B cell (primary cell): ENCODE measurements at regions not wholly inside any gene's neighbourhood (a gene's known extent, or its start where the extent isn't known, plus 50 kb on each side); places are given as distances from the start of the nearest gene placed in this dataset.

ENCODE experiments used
- ATAC-seq: fragments of 200-7000 bp; cut with Tn5 transposase; one replicate; pipeline ENCODE4 v1.10.0; 2021; ENCODE audit warnings: low read depth, mild to moderate bottlenecking, moderate number of reproducible peaks, moderate library complexity
- CTCF ChIA-PET: fragments of 350-600 bp; sonication (Branson Sonifier 250); formaldehyde crosslinking; loops from one replicate; lab custom pipeline; 2021; ENCODE audit warnings: antibody characterized with exemption, inconsistent platforms; lab: Charles Lee
- POLR2A ChIA-PET: fragments of 350-600 bp; sonication (Branson Sonifier 250); formaldehyde crosslinking; loops from one replicate; lab custom pipeline; 2021; ENCODE audit warnings: antibody characterized with exemption; lab: Charles Lee
- DNase-seq: peaks from one replicate; pipeline ENCODE4 v3.0.0; 2013
- H2AFZ ChIP-seq: 2 replicates; pipeline ENCODE4 v1.6.1; 2012; ENCODE audit warnings: mild to moderate bottlenecking, low read depth, low read length; ENCODE audit not compliant: insufficient read depth, poor library complexity, severe bottlenecking
- H3K27ac ChIP-seq, 2 donors: 1 replicate in 1 of 2; 2 replicates in 1 of 2; pipeline ENCODE4 v1.5.1; 2012 to 2013; ENCODE audit warnings: low read length in 2 of 2, mild to moderate bottlenecking in 2 of 2, moderate library complexity in 1 of 2
- H3K27me3 ChIP-seq, 4 experiments: fragments of 200-600 bp in 1 of 4; sonication (generic) in 1 of 4; replicated peaks in 1 of 4; 1 replicate in 2 of 4; 2 replicates in 2 of 4; pipeline versions ENCODE4 v1.6.1 to v1.7.0; 2013 to 2016; ENCODE audit warnings: low read length in 3 of 4, mild to moderate bottlenecking in 2 of 4, mixed read lengths in 1 of 4, moderate library complexity in 1 of 4; ENCODE audit not compliant: insufficient read depth in 4 of 4, control insufficient read depth in 3 of 4; ENCODE audit errors: control extremely low read depth in 1 of 4
- H3K36me3 ChIP-seq, 2 experiments: replicated peaks in 1 of 2; 1 replicate in 1 of 2; 2 replicates in 1 of 2; pipeline versions ENCODE4 v1.6.1 to v1.7.1; 2013; ENCODE audit warnings: low read length in 1 of 2; ENCODE audit not compliant: insufficient read depth in 2 of 2, control insufficient read depth in 1 of 2; ENCODE audit errors: control extremely low read depth in 1 of 2, extremely low read depth in 1 of 2
- H3K4me1 ChIP-seq, 2 donors: fragments of 200-600 bp in 1 of 2; sonication (generic) in 1 of 2; 1 replicate in 1 of 2; 2 replicates in 1 of 2; pipeline versions ENCODE4 v1.5.1 to v1.6.1; 2013 to 2017; ENCODE audit warnings: low read length in 2 of 2; ENCODE audit not compliant: control insufficient read depth in 2 of 2, insufficient read depth in 2 of 2
- H3K4me2 ChIP-seq: replicated peaks from 2 replicates; pipeline ENCODE3; 2012; ENCODE audit warnings: mild to moderate bottlenecking, low read depth, low read length; ENCODE audit not compliant: poor library complexity, severe bottlenecking
- H3K4me3 ChIP-seq, 5 experiments: fragments of 200-600 bp in 1 of 5; sonication (generic) in 1 of 5; 1 replicate in 3 of 5; 2 replicates in 2 of 5; pipeline versions ENCODE4 v1.5.1 to v1.7.0; 2011 to 2016; ENCODE audit warnings: low read length in 4 of 5, mild to moderate bottlenecking in 4 of 5, low read depth in 2 of 5, control low read depth in 1 of 5, moderate library complexity in 1 of 5; ENCODE audit not compliant: insufficient read depth in 1 of 5; ENCODE audit errors: control extremely low read depth in 1 of 5, extremely low read depth in 1 of 5
- H3K79me2 ChIP-seq: fragments of 200-600 bp; sonication (generic); one replicate; pipeline ENCODE4 v1.6.0; 2016; ENCODE audit warnings: low read length; ENCODE audit not compliant: control insufficient read depth, insufficient read depth
- H3K9ac ChIP-seq: fragments of 200-600 bp; sonication (generic); 2 replicates; pipeline ENCODE4 v1.6.1; 2017; ENCODE audit warnings: mild to moderate bottlenecking, low read length, moderate library complexity
- H3K9me3 ChIP-seq, 3 donors: one replicate each; pipeline versions ENCODE4 v1.6.1 to v1.7.1; 2013; ENCODE audit warnings: low read length in 2 of 3; ENCODE audit not compliant: control insufficient read depth in 2 of 3, insufficient read depth in 1 of 3; ENCODE audit errors: control extremely low read depth in 1 of 3
- H4K20me1 ChIP-seq: 2 replicates; pipeline ENCODE4 v1.6.0; 2012; ENCODE audit warnings: mild to moderate bottlenecking, low read length; ENCODE audit not compliant: insufficient read depth, control insufficient read depth, poor library complexity, severe bottlenecking
- H3K27ac Mint-ChIP-seq: one replicate; pipeline ENCODE4 v1.8.0; 2021; ENCODE audit warnings: mixed read lengths
- H3K27me3 Mint-ChIP-seq: one replicate; pipeline ENCODE4 v1.8.0; 2021; ENCODE audit warnings: mixed read lengths
- H3K4me1 Mint-ChIP-seq: one replicate; pipeline ENCODE4 v1.8.0; 2021; ENCODE audit warnings: mixed read lengths
- H3K4me3 Mint-ChIP-seq: one replicate; pipeline ENCODE4 v1.8.0; 2021; ENCODE audit warnings: mixed read lengths
- H3K9me3 Mint-ChIP-seq: one replicate; pipeline ENCODE4 v1.8.0; 2022; ENCODE audit warnings: mixed read lengths; ENCODE audit not compliant: insufficient read depth
- CTCF ChIP-seq: fragments of 200-600 bp; IDR thresholded peaks from one replicate; pipeline ENCODE4 v1.8.0; 2022; ENCODE audit warnings: antibody characterized with exemption, mild to moderate bottlenecking
- EZH2 ChIP-seq: IDR thresholded peaks from 2 replicates; pipeline ENCODE4 v1.6.1; 2012; ENCODE audit warnings: borderline replicate concordance, low read depth, mild to moderate bottlenecking, moderate library complexity, low read length; ENCODE audit not compliant: insufficient read depth, poor library complexity, severe bottlenecking
- WGBS: methylation state at CpG from one replicate; pipeline ENCODE4 v1.1.5; 2013; ENCODE audit warnings: missing lambda C conversion rate; ENCODE audit not compliant: insufficient coverage; 5-methylcytosine and 5-hydroxymethylcytosine counted together
- intact Hi-C: fragments of 100-400 bp; cut with micrococcal nuclease; formaldehyde crosslinking; loops from one replicate; pipeline ENCODE4 v1.10.0; 2022

- ChIA-PET CTCF (no interaction called here), POLR2A (no interaction called here)
- H4K20me1 ChIP-seq, result no peaks in the 10 kb centered on the region
- H3K27me3 ChIP-seq, result no peaks in the 10 kb centered on the region
- no peak overlapping the region for H3K4me3 Mint-ChIP-seq
- no peaks in the 10 kb centered on the region for H3K9me3 ChIP-seq
- no peak overlapping the region for H3K27ac Mint-ChIP-seq
- no peaks in the 10 kb centered on the region for H3K9me3 Mint-ChIP-seq
- TF ChIP-seq CTCF (no peak), EZH2 (no peak)
- no peaks in the 10 kb centered on the region for H3K79me2 ChIP-seq
- ATAC-seq (no peak), DNase-seq (no peak)
- no peak overlapping the region for H3K4me3 ChIP-seq
- no peaks in the 10 kb centered on the region for H3K4me1 ChIP-seq
- intact Hi-C loops, result no loop called here
- no CpG with 5 or more reads among the region's 1 CpG for WGBS
- no peak overlapping the region for H3K4me2 ChIP-seq
- H2AFZ ChIP-seq, result no peak overlapping the region
- no peaks in the 10 kb centered on the region for H3K36me3 ChIP-seq
- H3K4me1 Mint-ChIP-seq, result no peaks in the 10 kb centered on the region
- H3K9ac ChIP-seq, result no peak overlapping the region
- H3K27ac ChIP-seq, result no peak overlapping the region
- no peaks in the 10 kb centered on the region for H3K27me3 Mint-ChIP-seq
Measured at GRCh38 chr4:20318909-20319277, 67.2 kb downstream of the SLIT2 start.

DNA sequence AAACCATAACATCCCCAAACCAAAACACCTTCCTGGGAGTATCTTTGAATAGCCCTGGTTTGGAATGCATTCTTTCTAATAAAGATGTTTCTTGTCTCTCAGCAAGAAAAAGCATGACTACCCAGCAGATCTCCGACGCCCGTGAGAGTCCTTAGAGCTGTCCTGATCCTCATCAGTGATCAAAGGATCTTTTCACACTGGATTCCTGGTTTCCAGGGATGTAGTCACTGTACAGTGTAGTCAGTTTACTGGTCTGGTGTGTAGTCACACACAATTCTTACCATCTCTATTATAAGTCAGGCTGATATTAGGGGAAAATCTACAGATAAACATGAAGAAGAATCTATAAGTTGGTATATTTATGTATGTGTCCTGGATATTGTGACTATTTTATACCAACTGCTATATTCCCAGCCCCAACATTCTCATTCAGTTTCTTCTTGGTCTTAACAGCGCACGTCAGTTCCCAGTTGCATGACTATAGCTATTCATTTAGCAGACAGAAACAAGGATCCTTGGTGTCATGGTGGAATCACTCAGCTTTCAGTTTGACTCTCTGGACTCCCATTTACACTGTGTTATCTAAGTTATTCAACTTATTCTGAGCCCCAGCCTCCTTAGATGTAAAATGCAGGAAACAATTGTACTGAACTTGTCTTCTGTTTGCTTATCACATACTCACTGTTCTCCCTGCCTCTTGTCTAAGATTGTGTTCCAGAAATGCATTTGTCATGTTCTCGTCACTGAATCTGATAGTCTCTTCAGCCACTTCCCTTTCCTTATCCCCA, 68.3 kb downstream of the SLIT2 start:
- Histone ChIP-seq H4K20me1 (no peaks in the 10 kb centered on the region), H3K36me3 (no peaks in the 10 kb centered on the region), H3K79me2 (no peaks in the 10 kb centered on the region), H2AFZ (no peak overlapping the region), H3K4me2 (no peak overlapping the region), H3K9me3 (no peaks in the 10 kb centered on the region), H3K27ac (no peak overlapping the region), H3K4me1 (no peaks in the 10 kb centered on the region), H3K27me3 (no peaks in the 10 kb centered on the region), H3K9ac (no peak overlapping the region), H3K4me3 (no peak overlapping the region)
- ChIA-PET POLR2A (no interaction called here), CTCF (no interaction called here)
- H3K4me1 Mint-ChIP-seq, result no peaks in the 10 kb centered on the region
- TF ChIP-seq EZH2 (no peak), CTCF (no peak)
- H3K9me3 Mint-ChIP-seq, result no peaks in the 10 kb centered on the region
- no peak overlapping the region for H3K4me3 Mint-ChIP-seq
- no peaks in the 10 kb centered on the region for H3K27me3 Mint-ChIP-seq
- WGBS, result 78% methylated on average over 1 of the region's 6 CpGs
- intact Hi-C loops, result no loop called here
- H3K27ac Mint-ChIP-seq, result no peak overlapping the region
- ATAC-seq (no peak), DNase-seq (no peak)
